ENCODE measurements at regions not wholly inside any gene's neighbourhood (a gene's known extent, or its start where the extent isn't known, plus 50 kb on each side); places are given as distances from the start of the nearest gene placed in this dataset.
"Not testable (repeated sequence)": the region's sequence is repeated elsewhere in the genome, so short reads cannot be mapped to it uniquely, and the experiment has no call there.

DNA sequence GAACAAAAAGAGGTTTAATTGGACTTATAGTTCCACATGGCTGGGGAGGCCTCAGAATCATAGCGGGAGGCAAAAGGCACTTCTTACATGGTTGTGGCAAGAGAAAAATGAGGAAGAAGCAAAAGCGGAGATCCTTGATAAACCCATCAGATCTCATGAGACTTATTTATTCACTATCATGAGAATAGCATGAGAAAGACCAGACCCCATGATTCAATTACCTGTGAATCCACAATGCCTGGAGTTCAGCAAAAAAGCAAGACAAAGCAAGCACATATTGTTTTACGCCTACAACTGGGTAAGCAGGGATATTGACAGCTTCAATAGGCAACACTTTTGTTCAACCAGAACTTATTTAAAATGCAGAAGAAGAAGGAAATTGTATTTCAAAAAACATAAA is 218.2 kb downstream of the RPL10L start:
- TF ChIP-seq CTCF (IDR thresholded peaks at IDR 0.05; ENCODE audit: insufficient read depth, low read length, poor library complexity, severe bottlenecking): no peak
- no peaks in the 10 kb centered on the region for H3K27me3 ChIP-seq (replicated peaks; ENCODE audit: control insufficient read depth, insufficient read depth, low read length)
- no peak overlapping the region for H3K4me3 ChIP-seq (replicated peaks; ENCODE audit: low read depth, low read length)
- no peak for DNase-seq (ENCODE audit: extremely low read depth, insufficient read length)
- no peaks in the 10 kb centered on the region for H3K36me3 ChIP-seq (ENCODE audit: control insufficient read depth, insufficient read depth, low read length)

- H3K4me3 ChIP-seq (replicated peaks; ENCODE audit: low read depth, low read length): no peak overlapping the region
- H3K27me3 ChIP-seq (replicated peaks; ENCODE audit: control insufficient read depth, insufficient read depth, low read length): no peaks in the 10 kb centered on the region
- TF ChIP-seq CTCF (IDR thresholded peaks at IDR 0.05; ENCODE audit: insufficient read depth, low read length, poor library complexity, severe bottlenecking): no peak
- H3K36me3 ChIP-seq (ENCODE audit: control insufficient read depth, insufficient read depth, low read length): no peaks in the 10 kb centered on the region
- no peak for DNase-seq (ENCODE audit: extremely low read depth, insufficient read length)
These were observed 219.1 kb downstream of the RPL10L start for GRCh38 chr14:46432516-46432915.

- no peak overlapping the region for H3K4me3 ChIP-seq (replicated peaks; ENCODE audit: low read depth, low read length)
- TF ChIP-seq CTCF (IDR thresholded peaks at IDR 0.05; ENCODE audit: insufficient read depth, low read length, poor library complexity, severe bottlenecking): no peak
- H3K36me3 ChIP-seq (ENCODE audit: control insufficient read depth, insufficient read depth, low read length): no peaks in the 10 kb centered on the region
- no peak for DNase-seq (ENCODE audit: extremely low read depth, insufficient read length)
- no peaks in the 10 kb centered on the region for H3K27me3 ChIP-seq (replicated peaks; ENCODE audit: control insufficient read depth, insufficient read depth, low read length)
These were observed 234.5 kb downstream of the RPL10L start for GRCh38 chr14:46417066-46417465.

DNA sequence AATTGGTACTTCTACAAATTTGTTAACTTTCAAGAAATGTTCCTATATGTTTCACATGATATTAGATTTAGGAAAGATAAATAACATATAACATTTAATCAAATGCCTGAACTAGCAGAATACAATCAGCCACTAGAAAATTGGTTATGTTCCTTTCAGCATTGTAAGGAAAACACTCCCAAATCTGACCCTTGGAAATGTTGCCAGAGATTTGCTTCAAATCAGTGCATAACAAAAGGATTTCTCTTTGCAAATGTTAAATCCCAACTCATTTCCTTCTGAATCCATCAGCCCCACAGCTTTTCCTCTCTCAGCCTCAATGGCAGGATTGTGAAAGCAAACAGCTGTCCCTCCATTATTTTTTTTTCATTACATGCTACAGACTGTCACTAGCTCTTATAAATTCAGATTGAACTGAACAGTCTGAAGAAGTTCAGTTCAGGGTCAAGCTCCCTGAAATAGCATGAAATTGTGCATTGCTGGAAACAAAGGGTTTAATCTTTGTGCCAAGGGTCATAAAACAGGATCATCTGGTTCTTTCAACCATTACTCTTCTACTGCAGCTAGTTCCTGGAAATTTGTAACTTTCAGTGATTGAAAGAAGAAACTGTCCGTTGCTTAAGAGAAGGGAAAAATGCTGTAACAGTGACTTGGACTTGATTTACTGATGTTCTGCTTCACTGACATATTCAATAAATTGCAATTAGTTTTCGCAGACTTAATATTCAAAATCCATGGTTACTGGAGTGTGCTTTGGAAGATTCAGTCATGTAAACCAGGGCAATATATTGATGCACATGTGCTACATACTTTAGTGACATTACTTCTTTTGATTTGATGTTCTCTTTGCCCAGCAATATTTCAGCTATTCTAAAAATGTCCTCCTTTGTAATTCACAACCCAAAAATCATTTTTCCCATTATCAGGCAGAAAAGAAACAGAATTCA is 246.4 kb downstream of the RPL10L start:
- H3K27me3 ChIP-seq (replicated peaks; ENCODE audit: control insufficient read depth, insufficient read depth, low read length): no peaks in the 10 kb centered on the region
- TF ChIP-seq CTCF (IDR thresholded peaks at IDR 0.05; ENCODE audit: insufficient read depth, low read length, poor library complexity, severe bottlenecking): no peak
- DNase-seq (ENCODE audit: extremely low read depth, insufficient read length): no peak
- H3K36me3 ChIP-seq (ENCODE audit: control insufficient read depth, insufficient read depth, low read length): no peaks in the 10 kb centered on the region
- H3K4me3 ChIP-seq (replicated peaks; ENCODE audit: low read depth, low read length): no peak overlapping the region

- DNase-seq (ENCODE audit: extremely low read depth, insufficient read length); H3K4me3 ChIP-seq (replicated peaks; ENCODE audit: low read depth, low read length); H3K27me3 ChIP-seq (replicated peaks; ENCODE audit: control insufficient read depth, insufficient read depth, low read length); H3K36me3 ChIP-seq (ENCODE audit: control insufficient read depth, insufficient read depth, low read length): not testable (repeated sequence)
These were observed 249.4 kb downstream of the RPL10L start for GRCh38 chr14:46402001-46402690.

GRCh38 chr14:46401066-46401465 is 250.5 kb downstream of the RPL10L start:
- H3K27me3 ChIP-seq (replicated peaks; ENCODE audit: control insufficient read depth, insufficient read depth, low read length): no peaks in the 10 kb centered on the region
- DNase-seq (ENCODE audit: extremely low read depth, insufficient read length): no peak
- TF ChIP-seq CTCF (IDR thresholded peaks at IDR 0.05; ENCODE audit: insufficient read depth, low read length, poor library complexity, severe bottlenecking): no peak

More at GRCh38 chr14:46401066-46401465, 250.5 kb downstream of the RPL10L start:
- H3K36me3 ChIP-seq (ENCODE audit: control insufficient read depth, insufficient read depth, low read length): no peaks in the 10 kb centered on the region
- no peak overlapping the region for H3K4me3 ChIP-seq (replicated peaks; ENCODE audit: low read depth, low read length)
